ENCODE measurements at regions not wholly inside any gene's neighbourhood (a gene's known extent, or its start where the extent isn't known, plus 50 kb on each side); places are given as distances from the start of the nearest gene placed in this dataset.
"Not testable (repeated sequence)": the region's sequence is repeated elsewhere in the genome, so short reads cannot be mapped to it uniquely, and the experiment has no call there.

- not testable (repeated sequence) for DNase-seq (ENCODE audit: low read depth)
Observed at GRCh38 chr2:91422102-91422501, 2730.6 kb downstream of the RPIA start.

- DNase-seq (ENCODE audit: low read depth) = not testable (repeated sequence)
Observed at GRCh38 chr2:91427148-91427547, 2735.7 kb downstream of the RPIA start.

- DNase-seq (ENCODE audit: low read depth) = not testable (repeated sequence)
Observed at GRCh38 chr2:91441932-91442245, 2750.4 kb downstream of the RPIA start.

GRCh38 chr2:91442246-91442905 lies 2750.9 kb downstream of the RPIA start:
- DNase-seq (ENCODE audit: low read depth) = no peak

- DNase-seq (ENCODE audit: low read depth) = not testable (repeated sequence)
Observed at GRCh38 chr2:91442906-91443729, 2751.6 kb downstream of the RPIA start.

GRCh38 chr2:91443730-91444115 lies 2752.2 kb downstream of the RPIA start:
- not testable (repeated sequence) for DNase-seq (ENCODE audit: low read depth)

- not testable (repeated sequence) for DNase-seq (ENCODE audit: low read depth)
Observed at GRCh38 chr2:91445705-91446104, 2754.2 kb downstream of the RPIA start.

GRCh38 chr2:91446489-91446888 lies 2755.0 kb downstream of the RPIA start:
- DNase-seq (ENCODE audit: low read depth) = not testable (repeated sequence)

GRCh38 chr2:91446915-91447314 lies 2755.4 kb downstream of the RPIA start:
- not testable (repeated sequence) for DNase-seq (ENCODE audit: low read depth)

- DNase-seq (ENCODE audit: low read depth) = not testable (repeated sequence)
Observed at GRCh38 chr2:91447508-91447907, 2756.0 kb downstream of the RPIA start.

GRCh38 chr2:91462292-91462691 lies 2770.8 kb downstream of the RPIA start:
- DNase-seq (ENCODE audit: low read depth) = not testable (repeated sequence)

- not testable (repeated sequence) for DNase-seq (ENCODE audit: low read depth)
Observed at GRCh38 chr2:91463007-91463406, 2771.5 kb downstream of the RPIA start.

GRCh38 chr2:91466780-91467363 lies 2775.4 kb downstream of the RPIA start:
- DNase-seq (ENCODE audit: low read depth) = not testable (repeated sequence)

- not testable (repeated sequence) for DNase-seq (ENCODE audit: low read depth)
Observed at GRCh38 chr2:91476244-91476935, 2784.9 kb downstream of the RPIA start.

GRCh38 chr2:91476936-91477246 lies 2785.4 kb downstream of the RPIA start:
- not testable (repeated sequence) for DNase-seq (ENCODE audit: low read depth)

GRCh38 chr2:91477291-91477690 lies 2785.8 kb downstream of the RPIA start:
- not testable (repeated sequence) for DNase-seq (ENCODE audit: low read depth)

- no peak for DNase-seq (ENCODE audit: low read depth)
Observed at GRCh38 chr2:91477731-91478672, 2786.5 kb downstream of the RPIA start.

- not testable (repeated sequence) for DNase-seq (ENCODE audit: low read depth)
Observed at GRCh38 chr2:91478851-91479718, 2787.6 kb downstream of the RPIA start.

- DNase-seq (ENCODE audit: low read depth) = not testable (repeated sequence)
Observed at GRCh38 chr2:91485226-91485625, 2793.8 kb downstream of the RPIA start.

Data from stromal cell of bone marrow (primary cell).